CD4-positive, alpha-beta T cell (primary cell): ENCODE measurements at regions not wholly inside any gene's neighbourhood (a gene's known extent, or its start where the extent isn't known, plus 50 kb on each side); places are given as distances from the start of the nearest gene placed in this dataset.
"Not testable (repeated sequence)": the region's sequence is repeated elsewhere in the genome, so short reads cannot be mapped to it uniquely, and the experiment has no call there.

Experiments used
- ATAC-seq: fragments of 200-7000 bp; cut with Tn5 transposase; one replicate; pipeline ENCODE4 v1.10.0; 2022; ENCODE audit warnings: mild to moderate bottlenecking; ENCODE audit not compliant: poor library complexity
- CTCF ChIA-PET: fragments of 350-600 bp; sonication (Branson Sonifier 250); formaldehyde crosslinking; loops from one replicate; lab custom pipeline; 2021; ENCODE audit warnings: antibody characterized with exemption, inconsistent platforms; lab: Charles Lee
- POLR2A ChIA-PET: fragments of 350-600 bp; sonication (Branson Sonifier 250); formaldehyde crosslinking; loops from one replicate; lab custom pipeline; 2021; ENCODE audit warnings: antibody characterized with exemption, inconsistent platforms; lab: Charles Lee
- DNase-seq, 14 experiments: peaks; one replicate each; pipeline ENCODE4 v3.0.0-alpha.2; 2013 to 2020; ENCODE audit warnings: mixed read lengths in 2 of 14
- H3K27ac ChIP-seq, 2 donors: one replicate each; pipeline versions ENCODE4 v1.5.1 to v1.7.0; 2013; ENCODE audit warnings: low read length in 2 of 2, low read depth in 1 of 2, mild to moderate bottlenecking in 1 of 2
- H3K27me3 ChIP-seq, 2 experiments: 1 replicate in 1 of 2; 2 replicates in 1 of 2; pipeline versions ENCODE4 v1.6.1 to v1.7.0; 2013; ENCODE audit warnings: low read length in 2 of 2, control low read depth in 1 of 2, mild to moderate bottlenecking in 1 of 2, moderate library complexity in 1 of 2; ENCODE audit not compliant: insufficient read depth in 2 of 2, control insufficient read depth in 1 of 2
- H3K36me3 ChIP-seq: one replicate; pipeline ENCODE4 v1.6.1; 2013; ENCODE audit warnings: low read length, control low read depth; ENCODE audit not compliant: insufficient read depth
- H3K4me1 ChIP-seq: one replicate; pipeline ENCODE4 v1.6.1; 2013; ENCODE audit warnings: low read length, control low read depth; ENCODE audit not compliant: insufficient read depth
- H3K4me3 ChIP-seq: one replicate; pipeline ENCODE4 v1.5.1; 2013; ENCODE audit warnings: mild to moderate bottlenecking, low read length, moderate library complexity
- H3K9me3 ChIP-seq, 2 experiments: 1 replicate in 1 of 2; 2 replicates in 1 of 2; pipeline versions ENCODE4 v1.6.1 to v1.7.0; 2013; ENCODE audit warnings: low read length in 2 of 2, mild to moderate bottlenecking in 2 of 2, control low read depth in 1 of 2, moderate library complexity in 1 of 2; ENCODE audit not compliant: control insufficient read depth in 1 of 2, insufficient read depth in 1 of 2
- H3K27ac Mint-ChIP-seq: one replicate; pipeline ENCODE4 v1.8.0; 2020; ENCODE audit warnings: mixed read lengths
- H3K27me3 Mint-ChIP-seq: one replicate; pipeline ENCODE4 v1.8.0; 2021; ENCODE audit warnings: mixed read lengths
- H3K36me3 Mint-ChIP-seq: one replicate; pipeline ENCODE4 v1.8.0; 2021; ENCODE audit warnings: low read depth, mixed read lengths
- H3K4me1 Mint-ChIP-seq: one replicate; pipeline ENCODE4 v1.8.0; 2021; ENCODE audit warnings: low read depth, mixed read lengths
- H3K4me3 Mint-ChIP-seq: one replicate; pipeline ENCODE4 v1.8.0; 2020; ENCODE audit warnings: mild to moderate bottlenecking, mixed read lengths
- H3K9me3 Mint-ChIP-seq: one replicate; pipeline ENCODE4 v1.8.0; 2020; ENCODE audit warnings: mixed read lengths
- CTCF ChIP-seq: fragments of 200-600 bp; IDR thresholded peaks from one replicate; pipeline ENCODE4 v1.8.0; 2022; ENCODE audit warnings: antibody characterized with exemption, mild to moderate bottlenecking
- intact Hi-C, 2 experiments: fragments of 100-400 bp; cut with DNase I in 1 of 2; cut with micrococcal nuclease in 1 of 2; formaldehyde crosslinking; loops; one replicate each; pipeline versions ENCODE4 v1.15.1 to v1.9.0; 2023 to 2025; cut with DNase I, micrococcal nuclease

GRCh38 chr4:86413426-86413825, 53.6 kb upstream of the MAPK10 start:
- intact Hi-C loops, H3K4me3 Mint-ChIP-seq, H3K4me1 Mint-ChIP-seq, H3K27me3 Mint-ChIP-seq, H3K27ac Mint-ChIP-seq, H3K9me3 Mint-ChIP-seq, H3K9me3 ChIP-seq, POLR2A ChIA-PET, DNase-seq, H3K27ac ChIP-seq, H3K27me3 ChIP-seq, H3K4me1 ChIP-seq, CTCF ChIA-PET, ATAC-seq, H3K4me3 ChIP-seq, H3K36me3 Mint-ChIP-seq, H3K36me3 ChIP-seq: not testable (repeated sequence)

- H3K4me3 Mint-ChIP-seq = no peak overlapping the region
- H3K27ac Mint-ChIP-seq = no peak overlapping the region
- ChIA-PET CTCF (no interaction called here), POLR2A (no interaction called here)
- H3K9me3 Mint-ChIP-seq = peaks cover 4% of the 10 kb centered on the region
- no peaks in the 10 kb centered on the region for H3K4me1 Mint-ChIP-seq
- H3K4me1 ChIP-seq = no peaks in the 10 kb centered on the region
- H3K9me3 ChIP-seq = peaks cover 0 to 7% of the 10 kb centered on the region in 2 experiments
- DNase-seq = no peak
- ATAC-seq = no peak
- H3K4me3 ChIP-seq = no peak overlapping the region
- intact Hi-C loops = no loop called here
- TF ChIP-seq CTCF = no peak
- no peaks in the 10 kb centered on the region for H3K36me3 ChIP-seq
- peaks cover 4% of the 10 kb centered on the region for H3K27me3 Mint-ChIP-seq
- no peaks in the 10 kb centered on the region for H3K36me3 Mint-ChIP-seq
- no peak overlapping the region for H3K27ac ChIP-seq
- peaks cover 0 to 3% of the 10 kb centered on the region in 2 experiments for H3K27me3 ChIP-seq
Observed at GRCh38 chr4:86414686-86415085, 54.8 kb upstream of the MAPK10 start.

- Histone ChIP-seq H3K9me3 (peaks cover 0 to 7% of the 10 kb centered on the region in 2 experiments), H3K4me1 (no peaks in the 10 kb centered on the region), H3K36me3 (no peaks in the 10 kb centered on the region), H3K4me3 (no peak overlapping the region), H3K27me3 (peaks cover 0 to 3% of the 10 kb centered on the region in 2 experiments), H3K27ac (no peak overlapping the region)
- Mint-ChIP-seq H3K27me3 (no peaks in the 10 kb centered on the region), H3K4me3 (no peak overlapping the region), H3K4me1 (no peaks in the 10 kb centered on the region), H3K27ac (no peak overlapping the region), H3K36me3 (no peaks in the 10 kb centered on the region), H3K9me3 (peaks cover 4% of the 10 kb centered on the region)
- no peak for TF ChIP-seq CTCF
- ChIA-PET POLR2A (no interaction called here), CTCF (no interaction called here)
- DNase-seq (no peak), ATAC-seq (no peak)
- intact Hi-C loops = no loop called here
Observed at GRCh38 chr4:86416081-86416480, 56.2 kb upstream of the MAPK10 start.

GRCh38 chr4:86421461-86421860, 61.6 kb upstream of the MAPK10 start:
- Mint-ChIP-seq H3K4me3 (no peak overlapping the region), H3K27me3 (no peaks in the 10 kb centered on the region), H3K36me3 (no peaks in the 10 kb centered on the region), H3K27ac (no peak overlapping the region), H3K4me1 (no peaks in the 10 kb centered on the region), H3K9me3 (no peaks in the 10 kb centered on the region)
- CTCF ChIA-PET = no interaction called here
- Histone ChIP-seq H3K36me3 (no peaks in the 10 kb centered on the region), H3K27me3 (no peaks in the 10 kb centered on the region), H3K4me1 (no peaks in the 10 kb centered on the region), H3K9me3 (no peaks in the 10 kb centered on the region), H3K27ac (no peak overlapping the region), H3K4me3 (no peak overlapping the region)
- POLR2A ChIA-PET = no interaction called here
- ATAC-seq (no peak), DNase-seq (no peak)
- no peak for TF ChIP-seq CTCF
- intact Hi-C loops = no loop called here
